GM12874 (cell line): ENCODE measurements at regions not wholly inside any gene's neighbourhood (a gene's known extent, or its start where the extent isn't known, plus 50 kb on each side); places are given as distances from the start of the nearest gene placed in this dataset.

Source experiments
- CTCF ChIP-seq: IDR thresholded peaks from 2 replicates; pipeline ENCODE4 v1.5.1; 2011; ENCODE audit warnings: low read depth, mild to moderate bottlenecking, control low read depth, low read length, moderate library complexity; ENCODE audit not compliant: insufficient read depth

DNA sequence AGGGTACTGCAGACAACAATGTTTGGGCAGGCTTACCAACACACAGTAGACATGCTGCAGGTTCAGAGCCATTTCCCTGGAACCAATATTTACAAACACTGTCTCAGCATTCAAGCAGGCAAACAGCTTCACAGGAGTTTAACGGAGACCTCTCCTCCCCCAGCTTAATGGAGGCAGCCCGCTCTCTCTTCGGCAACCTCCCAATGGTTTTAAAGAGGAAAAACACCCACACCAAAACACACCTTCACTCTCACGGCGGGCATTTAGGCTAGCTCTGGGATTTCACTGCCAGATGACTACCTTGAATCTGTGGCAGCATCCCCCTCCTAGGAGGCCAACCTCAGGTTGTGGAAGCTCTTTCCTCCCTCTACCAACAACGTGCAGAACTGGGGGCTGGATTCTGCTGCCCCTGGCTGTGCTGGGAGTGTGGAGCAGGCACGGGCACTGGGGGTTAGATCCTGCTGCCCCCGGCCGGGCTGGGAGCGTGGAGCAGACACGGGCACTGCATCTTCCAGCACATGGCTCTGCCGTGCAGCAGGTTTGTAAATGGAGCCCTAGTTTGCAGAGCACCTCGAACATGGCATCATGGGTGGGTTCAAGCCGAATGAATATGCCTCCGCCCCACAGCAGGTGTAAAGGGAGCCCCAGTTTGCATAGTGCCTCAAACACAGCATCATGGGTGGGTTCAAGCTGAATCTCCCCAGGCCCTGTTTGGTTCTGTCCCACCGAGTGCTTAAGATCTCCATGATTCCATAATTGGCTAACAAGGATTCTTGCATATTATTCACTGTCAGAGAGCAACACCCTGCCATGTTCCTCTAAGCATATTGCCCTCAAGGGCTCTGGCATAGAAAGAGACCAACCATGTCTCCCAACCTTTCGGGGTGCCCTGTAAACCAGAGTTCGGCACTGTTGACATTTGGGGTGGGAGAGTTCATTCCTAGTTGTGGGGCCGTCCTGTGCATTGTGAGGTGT, 86.4 kb downstream of the RBFOX3 start:
- no peak for TF ChIP-seq CTCF

DNA sequence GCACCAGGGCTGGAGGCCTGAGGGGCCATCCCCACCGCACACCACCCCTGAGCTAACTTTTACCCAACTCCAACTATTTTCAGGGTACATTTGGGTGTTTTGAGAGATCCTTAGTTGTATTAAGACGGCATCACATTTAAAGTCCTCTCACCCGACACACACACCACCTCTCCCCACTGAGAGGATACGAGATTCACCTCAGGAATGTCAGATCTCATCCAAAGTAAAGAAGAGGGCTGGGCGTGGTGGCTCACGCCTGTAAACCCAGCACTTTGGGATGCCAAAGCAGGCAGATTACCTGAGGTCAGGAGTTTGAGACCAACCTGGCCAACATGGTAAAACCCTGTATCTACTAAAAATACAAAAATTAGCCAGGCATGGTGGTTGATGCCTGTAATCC, 88.4 kb downstream of the RBFOX3 start:
- TF ChIP-seq CTCF, result no peak

- no peak for TF ChIP-seq CTCF
Observed at GRCh38 chr17:79521225-79521624, 89.6 kb downstream of the RBFOX3 start.

- no peak for TF ChIP-seq CTCF
Observed at GRCh38 chr17:79520167-79521165, 90.4 kb downstream of the RBFOX3 start.

GRCh38 chr17:79519601-79520000, 91.2 kb downstream of the RBFOX3 start:
- TF ChIP-seq CTCF, result no peak

DNA sequence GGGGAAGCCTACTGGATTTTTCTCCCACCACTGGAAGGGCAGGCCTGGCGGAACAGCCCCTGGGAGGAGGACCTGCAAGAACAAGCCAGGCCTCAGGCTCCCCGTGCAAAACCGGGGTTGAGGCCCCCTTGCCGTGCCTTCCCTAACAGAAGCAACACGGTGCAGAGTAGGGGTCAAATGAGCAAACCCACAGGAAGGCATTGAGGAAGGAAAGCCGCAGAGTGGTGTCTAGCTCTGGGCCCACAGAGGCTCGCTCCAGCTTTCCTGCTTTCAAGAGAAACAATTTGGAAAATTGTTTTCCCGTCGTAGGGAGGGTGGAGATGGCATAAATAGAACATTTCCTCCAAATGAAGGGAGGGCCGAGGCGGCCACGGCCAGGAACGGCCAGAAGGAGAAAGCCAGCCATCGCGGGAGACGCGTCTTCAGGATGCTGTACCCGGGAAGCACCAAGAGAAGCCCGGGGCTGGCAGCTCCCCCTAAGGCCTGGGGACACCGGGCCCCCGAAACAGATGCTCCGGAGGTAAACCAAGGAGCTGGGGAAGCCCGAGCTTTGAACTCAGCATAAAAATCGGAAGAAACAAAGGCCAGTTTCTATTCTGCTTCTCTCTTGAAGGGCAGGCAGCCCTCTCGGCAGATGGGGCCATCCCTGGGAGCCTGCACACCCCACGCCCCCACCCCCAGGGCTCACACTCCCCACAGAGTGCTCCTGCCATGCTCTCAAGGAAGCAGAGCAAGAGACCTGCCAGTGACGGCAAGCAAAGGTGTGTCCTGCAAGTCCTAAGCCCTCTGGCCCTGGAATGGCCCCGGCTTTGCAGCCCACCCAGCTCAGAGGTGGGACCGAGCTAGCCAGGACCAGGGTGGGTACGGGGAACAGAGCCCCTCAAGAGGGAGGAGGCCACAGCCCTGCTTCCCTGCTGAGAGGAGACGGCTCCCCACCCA, 92.0 kb downstream of the RBFOX3 start:
- TF ChIP-seq CTCF, result no peak
